ENCODE measurements at regions not wholly inside any gene's neighbourhood (a gene's known extent, or its start where the extent isn't known, plus 50 kb on each side); places are given as distances from the start of the nearest gene placed in this dataset.

GRCh38 chr12:73159954-73160353, 887.8 kb downstream of the TRHDE start:
- H3K27me3 ChIP-seq: no peaks in the 10 kb centered on the region
- TF ChIP-seq EP300 (IDR thresholded peaks at IDR 0.05) (no peak), CTCF (IDR thresholded peaks at IDR 0.05) (no peak), POLR2A (IDR thresholded peaks at IDR 0.05) (no peak), POLR2AphosphoS5 (IDR thresholded peaks at IDR 0.05) (no peak)
- H3K27ac ChIP-seq: no peak overlapping the region
- H3K4me1 ChIP-seq: no peaks in the 10 kb centered on the region
- intact Hi-C loops (cut with DNase I; ENCODE audit: low total_unique reads): no loop called here
- H3K36me3 ChIP-seq: no peaks in the 10 kb centered on the region
- H3K9me3 ChIP-seq: peaks cover 0 to 4% (median 0%) of the 10 kb centered on the region in 4 donors
- H3K4me3 ChIP-seq: no peak overlapping the region
- no peak for DNase-seq

- peaks cover 0 to 4% (median 0%) of the 10 kb centered on the region in 4 donors for H3K9me3 ChIP-seq
- H3K4me3 ChIP-seq: no peak overlapping the region
- H3K36me3 ChIP-seq: no peaks in the 10 kb centered on the region
- TF ChIP-seq EP300 (IDR thresholded peaks at IDR 0.05): no peak
- TF ChIP-seq CTCF (IDR thresholded peaks at IDR 0.05): no peak
- no peak for TF ChIP-seq POLR2AphosphoS5 (IDR thresholded peaks at IDR 0.05)
- TF ChIP-seq POLR2A (IDR thresholded peaks at IDR 0.05): no peak
- no peaks in the 10 kb centered on the region for H3K4me1 ChIP-seq
- 63 to 72% (median 65%) methylated on average over 2 of the region's 2 CpGs for WGBS, 5 donors
- no peak overlapping the region for H3K27ac ChIP-seq
- DNase-seq: no peak
- intact Hi-C loops (cut with DNase I; ENCODE audit: low total_unique reads): no loop called here
- H3K27me3 ChIP-seq: no peaks in the 10 kb centered on the region
These were observed 889.8 kb downstream of the TRHDE start for GRCh38 chr12:73161970-73162369.

- Histone ChIP-seq H3K4me3 (no peak overlapping the region), H3K9me3 (peaks cover 1 to 27% (median 11%) of the 10 kb centered on the region in 4 donors)
These were observed 908.6 kb downstream of the TRHDE start for GRCh38 chr12:73180734-73181133.

GRCh38 chr12:73181244-73181643, 909.1 kb downstream of the TRHDE start:
- Histone ChIP-seq H3K27me3 (no peaks in the 10 kb centered on the region), H3K27ac (no peak overlapping the region), H3K9me3 (peaks cover 3 to 33% (median 16%) of the 10 kb centered on the region in 4 donors), H3K4me3 (no peak overlapping the region), H3K4me1 (no peaks in the 10 kb centered on the region), H3K36me3 (no peaks in the 10 kb centered on the region)
- intact Hi-C loops (cut with DNase I; ENCODE audit: low total_unique reads): no loop called here
- DNase-seq: no peak
- TF ChIP-seq POLR2AphosphoS5 (IDR thresholded peaks at IDR 0.05) (no peak), POLR2A (IDR thresholded peaks at IDR 0.05) (no peak), EP300 (IDR thresholded peaks at IDR 0.05) (no peak), CTCF (IDR thresholded peaks at IDR 0.05) (no peak)
- 47 to 67% (median 63%) methylated on average over 7 of the region's 7 CpGs for WGBS, 5 donors

More at GRCh38 chr12:73180734-73181133, 908.6 kb downstream of the TRHDE start:
- 63 to 80% (median 75%) methylated on average over 3 of the region's 3 CpGs for WGBS, 5 donors
- H3K27me3 ChIP-seq: no peaks in the 10 kb centered on the region
- no peak for TF ChIP-seq CTCF (IDR thresholded peaks at IDR 0.05)
- no peak for TF ChIP-seq EP300 (IDR thresholded peaks at IDR 0.05)
- TF ChIP-seq POLR2AphosphoS5 (IDR thresholded peaks at IDR 0.05): no peak
- no peak for TF ChIP-seq POLR2A (IDR thresholded peaks at IDR 0.05)
- H3K36me3 ChIP-seq: no peaks in the 10 kb centered on the region
- intact Hi-C loops (cut with DNase I; ENCODE audit: low total_unique reads): no loop called here
- no peaks in the 10 kb centered on the region for H3K4me1 ChIP-seq
- H3K27ac ChIP-seq: no peak overlapping the region
- DNase-seq: no peak
